Psoas muscle (tissue), 7 donors: ENCODE measurements at regions not wholly inside any gene's neighbourhood (a gene's known extent, or its start where the extent isn't known, plus 50 kb on each side); places are given as distances from the start of the nearest gene placed in this dataset.
"Not testable (repeated sequence)": the region's sequence is repeated elsewhere in the genome, so short reads cannot be mapped to it uniquely, and the experiment has no call there.

ENCODE experiments used
- ATAC-seq, 4 donors: fragments of 200-7000 bp; cut with Tn5 transposase; one replicate each; pipeline ENCODE4 v1.9.1; 2020; ENCODE audit warnings: moderate library complexity in 3 of 4, mild to moderate bottlenecking in 2 of 4
- DNase-seq, 2 donors: peaks; one replicate each; pipeline ENCODE4 v3.0.0-alpha.2; 2020
- H3K27ac ChIP-seq: fragments of 200-600 bp; one replicate; pipeline ENCODE4 v1.8.0; 2022
- H3K27me3 ChIP-seq, 3 donors: fragments of 200-600 bp in 1 of 3; one replicate each; pipeline versions ENCODE4 v1.6.1 to v1.8.0; 2013 to 2022; ENCODE audit warnings: low read length in 2 of 3, mild to moderate bottlenecking in 2 of 3, moderate library complexity in 1 of 3; ENCODE audit not compliant: insufficient read depth in 3 of 3
- H3K36me3 ChIP-seq, 2 donors: fragments of 200-600 bp in 1 of 2; one replicate each; pipeline versions ENCODE4 v1.6.1 to v1.8.0; 2013 to 2022; ENCODE audit warnings: low read depth in 1 of 2, mild to moderate bottlenecking in 1 of 2, moderate library complexity in 1 of 2; ENCODE audit not compliant: insufficient read depth in 1 of 2
- H3K4me1 ChIP-seq: fragments of 200-600 bp; one replicate; pipeline ENCODE4 v1.8.0; 2022
- H3K4me3 ChIP-seq: fragments of 200-600 bp; one replicate; pipeline ENCODE4 v1.8.0; 2022; ENCODE audit warnings: mild to moderate bottlenecking
- H3K9me3 ChIP-seq: fragments of 200-600 bp; one replicate; pipeline ENCODE4 v1.8.0; 2022
- CTCF ChIP-seq: fragments of 200-600 bp; IDR thresholded peaks from one replicate; pipeline ENCODE4 v1.8.0; 2022; ENCODE audit warnings: antibody characterized with exemption
- WGBS, 3 donors: extraction: QIAGEN DNeasy Blood & Tissue Kit; methylation state at CpG; one replicate each; pipeline versions ENCODE4 v1.1.6 to v1.1.7; 2013; 5-methylcytosine and 5-hydroxymethylcytosine counted together
- intact Hi-C, 2 donors: fragments of 100-400 bp; cut with DNase I; formaldehyde crosslinking; loops; one replicate each; pipeline versions ENCODE4 v1.11.0 to v1.14.2; 2022
- donor health status: healthy with polysubstance abuse.
- donor health status: DM: no; HTN: no; CAD: no; lungs with moderate emphysema.
- donor health status: Bipolar disorder and iron deficiency.
- donor health status: healthy.
- donor health status: DM: yes; HTN: yes; CAD: no.
- donor health status: DM: no; HTN: no; CAD: no.
- donor health status: DM: yes; HTN: yes; CAD: no.

- ATAC-seq (no peak), DNase-seq (no peak)
- no peak for TF ChIP-seq CTCF
- H3K4me1 ChIP-seq: no peaks in the 10 kb centered on the region
- 71 to 80% (median 79%) methylated on average over 2 of the region's 2 CpGs for WGBS, 3 donors
- H3K27me3 ChIP-seq: no peaks in the 10 kb centered on the region
- H3K27ac ChIP-seq: no peak overlapping the region
- no peaks in the 10 kb centered on the region for H3K9me3 ChIP-seq
- H3K4me3 ChIP-seq: no peak overlapping the region
- H3K36me3 ChIP-seq: no peaks in the 10 kb centered on the region
- intact Hi-C loops: no loop called here
Observed at GRCh38 chr10:81662837-81663236, 212.2 kb upstream of the NRG3 start.

GRCh38 chr10:81664800-81665199 is 210.2 kb upstream of the NRG3 start:
- 47 to 53% (median 48%) methylated on average over 1 of the region's 1 CpG for WGBS, 3 donors
- ATAC-seq, H3K27ac ChIP-seq, H3K4me1 ChIP-seq, H3K27me3 ChIP-seq, H3K9me3 ChIP-seq, H3K4me3 ChIP-seq, intact Hi-C loops, H3K36me3 ChIP-seq, DNase-seq: not testable (repeated sequence)

GRCh38 chr10:81674941-81675340 is 200.1 kb upstream of the NRG3 start:
- no peaks in the 10 kb centered on the region for H3K9me3 ChIP-seq
- no peaks in the 10 kb centered on the region for H3K27me3 ChIP-seq
- ATAC-seq: no peak
- H3K36me3 ChIP-seq: no peaks in the 10 kb centered on the region
- H3K4me1 ChIP-seq: no peaks in the 10 kb centered on the region
- intact Hi-C loops: no loop called here
- H3K27ac ChIP-seq: no peak overlapping the region
- 46 to 52% (median 52%) methylated on average over 4 of the region's 4 CpGs for WGBS, 3 donors
- no peak for TF ChIP-seq CTCF
- no peak overlapping the region for H3K4me3 ChIP-seq
- DNase-seq: no peak

GRCh38 chr10:81679291-81679690 is 195.7 kb upstream of the NRG3 start:
- Histone ChIP-seq H3K36me3 (no peaks in the 10 kb centered on the region), H3K9me3 (no peaks in the 10 kb centered on the region), H3K4me3 (no peak overlapping the region), H3K27ac (no peak overlapping the region), H3K4me1 (no peaks in the 10 kb centered on the region), H3K27me3 (no peaks in the 10 kb centered on the region)
- DNase-seq: no peak
- no peak for ATAC-seq
- intact Hi-C loops: no loop called here
- WGBS, 3 donors: 0 to 11% (median 5%) methylated on average over 1 of the region's 1 CpG
- TF ChIP-seq CTCF: no peak

- Histone ChIP-seq H3K27ac (no peak overlapping the region), H3K36me3 (no peaks in the 10 kb centered on the region), H3K27me3 (no peaks in the 10 kb centered on the region), H3K4me1 (no peaks in the 10 kb centered on the region), H3K9me3 (no peaks in the 10 kb centered on the region), H3K4me3 (no peak overlapping the region)
- ATAC-seq (no peak), DNase-seq (no peak)
- intact Hi-C loops: no loop called here
- no peak for TF ChIP-seq CTCF
- 36 to 52% (median 51%) methylated on average over 1 of the region's 1 CpG for WGBS, 3 donors
Observed at GRCh38 chr10:81680359-81680758, 194.6 kb upstream of the NRG3 start.
